Peyer's patch (tissue), 4 donors: ENCODE measurements at regions not wholly inside any gene's neighbourhood (a gene's known extent, or its start where the extent isn't known, plus 50 kb on each side); places are given as distances from the start of the nearest gene placed in this dataset.
"Not testable (repeated sequence)": the region's sequence is repeated elsewhere in the genome, so short reads cannot be mapped to it uniquely, and the experiment has no call there.

Source experiments
- DNase-seq, 3 donors: peaks; one replicate each; pipeline ENCODE4 v3.0.0-alpha.2; 2017 to 2019
- H3K27ac ChIP-seq, 4 donors: fragments of 200-600 bp; sonication (generic); one replicate each; pipeline ENCODE4 v1.5.1; 2016 to 2019
- H3K27me3 ChIP-seq, 2 donors: fragments of 200-600 bp; sonication (generic); one replicate each; pipeline ENCODE4 v1.5.1; 2019
- H3K36me3 ChIP-seq, 3 donors: fragments of 200-600 bp; sonication (generic); one replicate each; pipeline ENCODE4 v1.5.1; 2016 to 2019
- H3K4me1 ChIP-seq, 4 donors: fragments of 200-600 bp; sonication (generic); one replicate each; pipeline ENCODE4 v1.5.1; 2016 to 2019
- H3K4me3 ChIP-seq, 4 donors: fragments of 200-600 bp; sonication (generic); 1 replicate in 3 of 4; 2 replicates in 1 of 4; pipeline ENCODE4 v1.5.1; 2016 to 2019; ENCODE audit warnings: mild to moderate bottlenecking in 1 of 4
- H3K9me3 ChIP-seq, 4 donors: fragments of 200-600 bp; sonication (generic); one replicate each; pipeline ENCODE4 v1.5.1; 2016 to 2019; ENCODE audit warnings: mild to moderate bottlenecking in 1 of 4
- CTCF ChIP-seq, 6 experiments: fragments of 450-650 bp in 4 of 6; fragments of 200-600 bp in 2 of 6; sonication (generic) in 1 of 6; IDR thresholded peaks; one replicate each; pipeline ENCODE4 v1.5.1; 2017 to 2019; ENCODE audit warnings: antibody characterized with exemption in 6 of 6, mild to moderate bottlenecking in 3 of 6, moderate library complexity in 1 of 6
- POLR2A ChIP-seq, 2 donors: fragments of 450-650 bp; IDR thresholded peaks; one replicate each; pipeline ENCODE4 v1.5.1; 2017; ENCODE audit warnings: antibody characterized with exemption in 2 of 2, mild to moderate bottlenecking in 2 of 2, moderate library complexity in 2 of 2

- no peaks in the 10 kb centered on the region for H3K9me3 ChIP-seq
- no peak overlapping the region for H3K4me3 ChIP-seq
- no peak overlapping the region for H3K27ac ChIP-seq
- no peaks in the 10 kb centered on the region for H3K27me3 ChIP-seq
- no peaks in the 10 kb centered on the region for H3K36me3 ChIP-seq
- TF ChIP-seq POLR2A (IDR thresholded peaks at IDR 0.05) (no peak), CTCF (IDR thresholded peaks at IDR 0.05) (no peak)
- DNase-seq: no peak
- H3K4me1 ChIP-seq: no peaks in the 10 kb centered on the region
Observed at GRCh38 chr1:190667914-190668313, 190.2 kb upstream of the BRINP3 start.

GRCh38 chr1:190679044-190679443 is 201.4 kb upstream of the BRINP3 start:
- DNase-seq: no peak
- Histone ChIP-seq H3K9me3 (no peaks in the 10 kb centered on the region), H3K27ac (no peak overlapping the region), H3K27me3 (no peaks in the 10 kb centered on the region), H3K36me3 (no peaks in the 10 kb centered on the region), H3K4me1 (no peaks in the 10 kb centered on the region), H3K4me3 (no peak overlapping the region)
- TF ChIP-seq CTCF (IDR thresholded peaks at IDR 0.05) (no peak), POLR2A (IDR thresholded peaks at IDR 0.05) (no peak)

GRCh38 chr1:190679454-190679853 is 201.8 kb upstream of the BRINP3 start:
- Histone ChIP-seq H3K36me3 (no peaks in the 10 kb centered on the region), H3K4me1 (no peaks in the 10 kb centered on the region)
- TF ChIP-seq CTCF (IDR thresholded peaks at IDR 0.05): no peak
- TF ChIP-seq POLR2A (IDR thresholded peaks at IDR 0.05): no peak

GRCh38 chr1:190679983-190680382 is 202.3 kb upstream of the BRINP3 start:
- H3K27ac ChIP-seq: no peak overlapping the region
- no peaks in the 10 kb centered on the region for H3K9me3 ChIP-seq
- no peak overlapping the region for H3K4me3 ChIP-seq
- H3K36me3 ChIP-seq: no peaks in the 10 kb centered on the region
- TF ChIP-seq CTCF (IDR thresholded peaks at IDR 0.05) (no peak), POLR2A (IDR thresholded peaks at IDR 0.05) (no peak)
- H3K4me1 ChIP-seq: no peaks in the 10 kb centered on the region
- H3K27me3 ChIP-seq: no peaks in the 10 kb centered on the region
- no peak for DNase-seq

More at GRCh38 chr1:190679454-190679853, 201.8 kb upstream of the BRINP3 start:
- Histone ChIP-seq H3K9me3 (no peaks in the 10 kb centered on the region), H3K4me3 (no peak overlapping the region), H3K27me3 (no peaks in the 10 kb centered on the region), H3K27ac (no peak overlapping the region)
- DNase-seq: no peak

GRCh38 chr1:190685676-190686075 is 208.0 kb upstream of the BRINP3 start:
- TF ChIP-seq POLR2A (IDR thresholded peaks at IDR 0.05) (no peak), CTCF (IDR thresholded peaks at IDR 0.05) (no peak)
- H3K27ac ChIP-seq: no peak overlapping the region
- no peak overlapping the region for H3K4me3 ChIP-seq
- H3K27me3 ChIP-seq: no peaks in the 10 kb centered on the region
- H3K9me3 ChIP-seq: no peaks in the 10 kb centered on the region
- H3K36me3 ChIP-seq: no peaks in the 10 kb centered on the region
- no peaks in the 10 kb centered on the region for H3K4me1 ChIP-seq
- no peak for DNase-seq

GRCh38 chr1:190688096-190688495 is 210.4 kb upstream of the BRINP3 start:
- Histone ChIP-seq H3K4me1 (no peaks in the 10 kb centered on the region), H3K27me3 (no peaks in the 10 kb centered on the region), H3K27ac (no peak overlapping the region), H3K9me3 (no peaks in the 10 kb centered on the region), H3K4me3 (no peak overlapping the region), H3K36me3 (no peaks in the 10 kb centered on the region)
- TF ChIP-seq CTCF (IDR thresholded peaks at IDR 0.05) (no peak), POLR2A (IDR thresholded peaks at IDR 0.05) (no peak)
- DNase-seq: no peak

- not testable (repeated sequence) for H3K9me3 ChIP-seq, H3K27me3 ChIP-seq, H3K36me3 ChIP-seq, DNase-seq, H3K4me3 ChIP-seq, H3K4me1 ChIP-seq, H3K27ac ChIP-seq
Observed at GRCh38 chr1:190698488-190698887, 220.8 kb upstream of the BRINP3 start.
